Limb (tissue), 2 donors: ENCODE measurements at regions not wholly inside any gene's neighbourhood (a gene's known extent, or its start where the extent isn't known, plus 50 kb on each side); places are given as distances from the start of the nearest gene placed in this dataset.

ENCODE experiments used
- DNase-seq, 2 donors: peaks; one replicate each; pipeline ENCODE4 v3.0.0-alpha.2; 2016; ENCODE audit errors: extremely low spot score in 2 of 2

- DNase-seq: no peak
These were observed 745.5 kb downstream of the C6orf118 start for GRCh38 chr6:164563924-164564323.

- DNase-seq: no peak
These were observed 747.7 kb downstream of the C6orf118 start for GRCh38 chr6:164561656-164562055.

GRCh38 chr6:164554700-164555476 lies 754.5 kb downstream of the C6orf118 start:
- DNase-seq: no peak

GRCh38 chr6:164554226-164554625 lies 755.2 kb downstream of the C6orf118 start:
- no peak for DNase-seq

GRCh38 chr6:164551706-164552105 lies 757.7 kb downstream of the C6orf118 start:
- no peak for DNase-seq

- DNase-seq: no peak
These were observed 762.3 kb downstream of the C6orf118 start for GRCh38 chr6:164547076-164547475.

GRCh38 chr6:164546263-164546662 lies 763.1 kb downstream of the C6orf118 start:
- no peak for DNase-seq

- DNase-seq: no peak
These were observed 775.2 kb downstream of the C6orf118 start for GRCh38 chr6:164534070-164534766.

- no peak for DNase-seq
These were observed 776.4 kb downstream of the C6orf118 start for GRCh38 chr6:164533045-164533362.

GRCh38 chr6:164532198-164533044 lies 777.0 kb downstream of the C6orf118 start:
- DNase-seq: peak in 1 of 2 donors; percentile 36

- no peak for DNase-seq
These were observed 777.7 kb downstream of the C6orf118 start for GRCh38 chr6:164531736-164532135.

- DNase-seq: no peak
These were observed 780.9 kb downstream of the C6orf118 start for GRCh38 chr6:164528539-164528938.

GRCh38 chr6:164523087-164523654 lies 786.2 kb downstream of the C6orf118 start:
- DNase-seq: no peak

- DNase-seq: no peak
These were observed 788.5 kb downstream of the C6orf118 start for GRCh38 chr6:164520916-164521315.

GRCh38 chr6:164507206-164507940 lies 802.0 kb downstream of the C6orf118 start:
- no peak for DNase-seq

GRCh38 chr6:164505425-164505824 lies 804.0 kb downstream of the C6orf118 start:
- no peak for DNase-seq

- DNase-seq: no peak
These were observed 806.6 kb downstream of the C6orf118 start for GRCh38 chr6:164502833-164503232.

GRCh38 chr6:164495882-164496495 lies 813.4 kb downstream of the C6orf118 start:
- DNase-seq: no peak

- no peak for DNase-seq
These were observed 831.0 kb downstream of the C6orf118 start for GRCh38 chr6:164478426-164478825.

GRCh38 chr6:164477790-164478189 lies 831.6 kb downstream of the C6orf118 start:
- no peak for DNase-seq

- no peak for DNase-seq
These were observed 832.3 kb downstream of the C6orf118 start for GRCh38 chr6:164477101-164477500.
